ENCODE measurements at regions not wholly inside any gene's neighbourhood (a gene's known extent, or its start where the extent isn't known, plus 50 kb on each side); places are given as distances from the start of the nearest gene placed in this dataset.

DNA sequence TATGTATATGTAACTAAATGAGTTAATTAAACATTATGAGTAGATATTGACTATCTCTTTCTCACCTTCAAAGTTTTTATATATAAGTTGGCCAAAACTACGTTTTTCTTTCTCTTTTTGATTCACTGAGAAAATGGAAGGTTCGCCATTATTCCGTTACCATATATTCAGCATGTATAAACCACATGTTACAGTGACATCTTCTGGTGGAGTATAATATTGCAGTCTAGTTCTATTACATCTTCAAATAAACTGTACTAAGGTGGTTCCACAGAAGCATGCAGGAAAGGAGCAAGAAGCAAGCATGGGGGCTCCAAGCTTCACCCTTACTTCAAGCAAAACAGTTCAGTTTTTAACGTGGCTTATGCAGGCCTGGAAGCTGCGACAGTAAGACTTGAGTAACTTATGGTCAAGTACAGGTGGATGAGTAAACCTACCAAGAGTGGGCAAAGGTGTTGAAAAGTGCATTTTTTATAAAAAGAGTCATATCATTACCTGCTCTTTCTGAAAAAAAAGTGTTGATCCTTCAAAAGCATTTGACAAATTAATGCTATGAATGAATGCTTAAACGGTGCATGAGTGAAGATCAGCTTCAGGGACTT is 129.8 kb upstream of the RAB6C start:
- TF ChIP-seq, protein P1, sequence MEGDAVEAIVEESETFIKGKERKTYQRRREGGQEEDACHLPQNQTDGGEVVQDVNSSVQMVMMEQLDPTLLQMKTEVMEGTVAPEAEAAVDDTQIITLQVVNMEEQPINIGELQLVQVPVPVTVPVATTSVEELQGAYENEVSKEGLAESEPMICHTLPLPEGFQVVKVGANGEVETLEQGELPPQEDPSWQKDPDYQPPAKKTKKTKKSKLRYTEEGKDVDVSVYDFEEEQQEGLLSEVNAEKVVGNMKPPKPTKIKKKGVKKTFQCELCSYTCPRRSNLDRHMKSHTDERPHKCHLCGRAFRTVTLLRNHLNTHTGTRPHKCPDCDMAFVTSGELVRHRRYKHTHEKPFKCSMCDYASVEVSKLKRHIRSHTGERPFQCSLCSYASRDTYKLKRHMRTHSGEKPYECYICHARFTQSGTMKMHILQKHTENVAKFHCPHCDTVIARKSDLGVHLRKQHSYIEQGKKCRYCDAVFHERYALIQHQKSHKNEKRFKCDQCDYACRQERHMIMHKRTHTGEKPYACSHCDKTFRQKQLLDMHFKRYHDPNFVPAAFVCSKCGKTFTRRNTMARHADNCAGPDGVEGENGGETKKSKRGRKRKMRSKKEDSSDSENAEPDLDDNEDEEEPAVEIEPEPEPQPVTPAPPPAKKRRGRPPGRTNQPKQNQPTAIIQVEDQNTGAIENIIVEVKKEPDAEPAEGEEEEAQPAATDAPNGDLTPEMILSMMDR (IDR thresholded peaks at IDR 0.05; ENCODE audit: low read depth, low read length) = peak; percentile 55
- DNase-seq (ENCODE audit: low read depth in 2 of 2) = peak; percentile 86 to 88
- H3K4me3 ChIP-seq (replicated peaks in 1 of 2; ENCODE audit: low read depth in 2 of 2, low read length in 2 of 2) = no peak overlapping the region

- no peak overlapping the region for H3K4me3 ChIP-seq (replicated peaks in 1 of 2; ENCODE audit: low read depth in 2 of 2, low read length in 2 of 2)
- no peak for DNase-seq (ENCODE audit: low read depth in 2 of 2)
- TF ChIP-seq, protein P1 (IDR thresholded peaks at IDR 0.05; ENCODE audit: low read depth, low read length) = no peak
Observed at GRCh38 chr2:129857200-129857599, 122.3 kb upstream of the RAB6C start.

DNA sequence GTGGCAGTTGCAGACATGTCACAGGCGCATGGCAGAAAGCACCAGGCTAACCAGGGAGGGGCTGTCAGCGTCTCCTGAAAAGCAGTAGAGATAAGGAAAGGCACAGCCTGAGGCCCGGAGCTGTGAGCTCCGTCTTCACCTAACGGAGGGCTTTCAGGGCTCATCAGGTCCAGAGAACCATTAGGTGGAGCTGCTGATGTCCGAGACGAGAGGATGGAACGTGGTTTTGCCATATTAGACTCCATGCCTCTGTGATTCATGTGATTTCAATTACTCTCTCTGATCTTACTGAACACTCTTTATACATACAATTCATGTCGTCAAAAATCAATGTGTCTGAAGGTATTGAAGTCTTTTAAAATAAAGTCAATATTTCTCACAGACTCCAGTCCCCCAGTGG is 120.3 kb upstream of the RAB6C start:
- no peak for DNase-seq (ENCODE audit: low read depth in 2 of 2)
- TF ChIP-seq, protein P1 (IDR thresholded peaks at IDR 0.05; ENCODE audit: low read depth, low read length) = no peak

GRCh38 chr2:129860088-129860487 is 119.4 kb upstream of the RAB6C start:
- DNase-seq (ENCODE audit: low read depth in 2 of 2) = no peak
- no peak overlapping the region for H3K4me3 ChIP-seq (replicated peaks in 1 of 2; ENCODE audit: low read depth in 2 of 2, low read length in 2 of 2)
- TF ChIP-seq, protein P1 (IDR thresholded peaks at IDR 0.05; ENCODE audit: low read depth, low read length) = no peak

More for the DNA sequence above, 120.3 kb upstream of the RAB6C start:
- H3K4me3 ChIP-seq (replicated peaks in 1 of 2; ENCODE audit: low read depth in 2 of 2, low read length in 2 of 2) = no peak overlapping the region

DNA sequence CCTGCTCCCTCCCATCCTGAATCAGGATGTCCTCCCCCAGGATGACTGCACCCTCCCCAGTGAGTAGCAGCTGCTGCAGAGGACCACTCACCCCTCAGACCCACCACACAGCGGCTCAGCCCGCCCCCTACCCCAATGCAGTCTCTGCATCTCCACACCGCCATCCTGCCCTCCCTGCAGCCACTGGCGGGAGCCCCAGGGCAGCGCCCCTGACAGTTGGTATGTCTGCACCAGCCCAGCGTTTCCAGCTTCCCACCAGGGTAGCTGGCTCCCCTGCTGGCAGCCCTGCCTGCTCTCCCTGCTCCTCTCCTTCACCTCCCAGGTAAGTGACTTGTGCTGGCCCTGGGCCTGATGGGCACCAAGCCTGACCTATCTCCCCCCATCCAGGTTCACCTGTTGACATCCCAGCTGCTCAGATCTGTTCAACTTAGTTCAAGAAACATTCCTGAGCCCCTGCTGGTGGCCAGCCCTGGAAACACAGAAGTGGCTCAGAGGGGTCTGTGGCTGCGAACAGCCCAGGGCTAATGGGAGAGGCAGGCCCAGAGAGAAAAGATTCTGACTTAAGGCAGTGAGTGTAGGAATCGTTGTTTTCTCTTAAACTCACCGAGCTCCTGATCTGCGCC is 117.7 kb upstream of the RAB6C start:
- no peak overlapping the region for H3K4me3 ChIP-seq (replicated peaks in 1 of 2; ENCODE audit: low read depth in 2 of 2, low read length in 2 of 2)
- TF ChIP-seq, protein P1 (IDR thresholded peaks at IDR 0.05; ENCODE audit: low read depth, low read length) = no peak
- no peak for DNase-seq (ENCODE audit: low read depth in 2 of 2)

DNA sequence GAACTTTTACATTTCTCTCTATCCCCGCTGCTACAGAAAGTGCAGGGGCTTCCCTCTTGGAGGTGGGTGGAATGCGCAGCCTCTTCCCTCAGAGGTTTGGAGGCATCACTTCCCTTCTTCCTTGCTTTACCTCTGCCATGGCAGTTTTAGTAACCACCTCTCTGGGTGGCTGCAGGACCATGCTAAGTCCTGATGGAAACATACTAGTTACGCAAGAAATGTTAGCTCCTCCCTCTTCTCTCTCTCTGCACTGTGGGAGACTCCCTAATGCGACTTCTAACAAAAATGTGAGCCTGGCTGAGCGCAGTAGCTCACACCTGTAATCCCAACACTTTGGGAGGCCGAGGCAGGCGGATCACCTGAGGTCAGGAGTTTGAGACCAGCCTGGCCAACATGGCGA is 116.8 kb upstream of the RAB6C start:
- no peak overlapping the region for H3K4me3 ChIP-seq (replicated peaks in 1 of 2; ENCODE audit: low read depth in 2 of 2, low read length in 2 of 2)
- DNase-seq (ENCODE audit: low read depth in 2 of 2) = no peak
- TF ChIP-seq, protein P1 (IDR thresholded peaks at IDR 0.05; ENCODE audit: low read depth, low read length) = no peak
